HFFc6 (cell line): ENCODE measurements at regions not wholly inside any gene's neighbourhood (a gene's known extent, or its start where the extent isn't known, plus 50 kb on each side); places are given as distances from the start of the nearest gene placed in this dataset.

ENCODE experiments used
- DNase-seq: peaks from one replicate; pipeline ENCODE4 v3.0.0-alpha.2; 2018
- H3K27ac Mint-ChIP-seq: 2 replicates; pipeline ENCODE4 v1.8.0; 2020; ENCODE audit warnings: mild to moderate bottlenecking, mixed read lengths
- H3K27me3 Mint-ChIP-seq: 2 replicates; pipeline ENCODE4 v1.8.0; 2021; ENCODE audit warnings: mild to moderate bottlenecking, moderate library complexity, mixed read lengths; ENCODE audit not compliant: insufficient read depth
- H3K36me3 Mint-ChIP-seq: 2 replicates; pipeline ENCODE4 v1.8.0; 2021; ENCODE audit warnings: low read depth, mixed read lengths
- H3K4me1 Mint-ChIP-seq: 2 replicates; pipeline ENCODE4 v1.8.0; 2020; ENCODE audit warnings: low read depth, mixed read lengths
- H3K4me3 Mint-ChIP-seq: 2 replicates; pipeline ENCODE4 v1.8.0; 2020; ENCODE audit warnings: mild to moderate bottlenecking, moderate library complexity, mixed read lengths
- H3K9me3 Mint-ChIP-seq: 2 replicates; pipeline ENCODE4 v1.8.0; 2020; ENCODE audit warnings: mild to moderate bottlenecking, mixed read lengths
- TF ChIP-seq, protein P1 (sequence below): fragments of 200-600 bp; sonication (generic); IDR thresholded peaks from 2 replicates; pipeline ENCODE4 v1.5.0; 2021; ENCODE audit warnings: antibody characterized with exemption, mild to moderate bottlenecking

GRCh38 chr12:39178837-39179236 lies 264.1 kb downstream of the KIF21A start:
- peaks cover 52% of the 10 kb centered on the region for H3K9me3 Mint-ChIP-seq
- no peak for DNase-seq
- no peaks in the 10 kb centered on the region for H3K4me1 Mint-ChIP-seq
- H3K27ac Mint-ChIP-seq = no peak overlapping the region
- no peaks in the 10 kb centered on the region for H3K27me3 Mint-ChIP-seq
- TF ChIP-seq, protein P1, sequence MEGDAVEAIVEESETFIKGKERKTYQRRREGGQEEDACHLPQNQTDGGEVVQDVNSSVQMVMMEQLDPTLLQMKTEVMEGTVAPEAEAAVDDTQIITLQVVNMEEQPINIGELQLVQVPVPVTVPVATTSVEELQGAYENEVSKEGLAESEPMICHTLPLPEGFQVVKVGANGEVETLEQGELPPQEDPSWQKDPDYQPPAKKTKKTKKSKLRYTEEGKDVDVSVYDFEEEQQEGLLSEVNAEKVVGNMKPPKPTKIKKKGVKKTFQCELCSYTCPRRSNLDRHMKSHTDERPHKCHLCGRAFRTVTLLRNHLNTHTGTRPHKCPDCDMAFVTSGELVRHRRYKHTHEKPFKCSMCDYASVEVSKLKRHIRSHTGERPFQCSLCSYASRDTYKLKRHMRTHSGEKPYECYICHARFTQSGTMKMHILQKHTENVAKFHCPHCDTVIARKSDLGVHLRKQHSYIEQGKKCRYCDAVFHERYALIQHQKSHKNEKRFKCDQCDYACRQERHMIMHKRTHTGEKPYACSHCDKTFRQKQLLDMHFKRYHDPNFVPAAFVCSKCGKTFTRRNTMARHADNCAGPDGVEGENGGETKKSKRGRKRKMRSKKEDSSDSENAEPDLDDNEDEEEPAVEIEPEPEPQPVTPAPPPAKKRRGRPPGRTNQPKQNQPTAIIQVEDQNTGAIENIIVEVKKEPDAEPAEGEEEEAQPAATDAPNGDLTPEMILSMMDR = no peak
- no peak overlapping the region for H3K4me3 Mint-ChIP-seq
- H3K36me3 Mint-ChIP-seq = no peaks in the 10 kb centered on the region

DNA sequence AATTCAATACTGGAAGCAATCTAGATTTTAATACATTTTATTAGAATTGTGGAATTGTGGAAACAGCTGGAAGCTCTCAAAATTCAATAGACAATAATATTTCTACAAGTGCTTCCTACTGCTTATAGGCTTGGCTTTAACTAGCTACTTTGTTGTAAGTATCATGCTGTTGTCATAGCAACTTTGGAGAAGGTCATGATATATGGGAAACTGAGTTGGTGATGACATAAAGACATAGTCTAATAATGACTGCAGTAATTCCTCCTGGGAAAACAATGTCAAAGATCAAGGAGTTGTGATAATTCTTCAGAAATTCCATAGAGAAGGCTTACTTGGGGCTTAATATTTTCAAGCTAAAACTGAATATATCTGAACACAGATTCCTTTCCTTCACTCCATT lies 266.6 kb downstream of the KIF21A start:
- TF ChIP-seq, protein P1 = no peak
- no peak overlapping the region for H3K27ac Mint-ChIP-seq
- H3K9me3 Mint-ChIP-seq = peaks cover 56% of the 10 kb centered on the region
- no peaks in the 10 kb centered on the region for H3K27me3 Mint-ChIP-seq
- no peak for DNase-seq
- H3K4me1 Mint-ChIP-seq = no peaks in the 10 kb centered on the region
- no peaks in the 10 kb centered on the region for H3K36me3 Mint-ChIP-seq
- H3K4me3 Mint-ChIP-seq = no peak overlapping the region

- TF ChIP-seq, protein P1 = no peak
- Mint-ChIP-seq H3K27ac (no peak overlapping the region), H3K9me3 (peaks cover 52% of the 10 kb centered on the region), H3K4me3 (no peak overlapping the region), H3K36me3 (no peaks in the 10 kb centered on the region), H3K4me1 (no peaks in the 10 kb centered on the region), H3K27me3 (no peaks in the 10 kb centered on the region)
- no peak for DNase-seq
These were observed 268.3 kb upstream of the CPNE8 start for GRCh38 chr12:39173726-39174125.

DNA sequence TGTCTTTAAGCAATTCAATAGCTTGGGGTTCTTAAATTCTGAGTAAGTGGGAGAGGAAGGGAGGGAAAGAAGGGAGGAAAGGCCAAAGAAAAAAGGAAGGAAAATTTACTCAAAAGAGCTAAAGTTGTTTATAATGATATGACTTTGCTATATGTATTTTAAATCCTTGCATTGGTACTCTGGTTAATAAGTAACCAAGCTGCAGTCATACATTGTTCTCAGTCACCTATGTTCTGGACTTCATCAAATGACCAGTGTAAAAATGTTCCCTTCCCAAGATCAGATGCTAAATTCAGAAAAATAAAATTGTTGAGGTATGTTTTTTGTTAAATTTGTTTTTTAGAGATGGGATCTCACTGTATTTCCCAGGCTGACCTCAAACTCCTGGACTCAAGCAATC lies 259.9 kb upstream of the CPNE8 start:
- H3K4me3 Mint-ChIP-seq = no peak overlapping the region
- no peaks in the 10 kb centered on the region for H3K27me3 Mint-ChIP-seq
- TF ChIP-seq, protein P1 = no peak
- H3K36me3 Mint-ChIP-seq = no peaks in the 10 kb centered on the region
- no peak overlapping the region for H3K27ac Mint-ChIP-seq
- no peaks in the 10 kb centered on the region for H3K4me1 Mint-ChIP-seq
- DNase-seq = no peak
- peaks cover 42% of the 10 kb centered on the region for H3K9me3 Mint-ChIP-seq

- H3K27ac Mint-ChIP-seq = no peak overlapping the region
- TF ChIP-seq, protein P1 = no peak
- no peaks in the 10 kb centered on the region for H3K4me1 Mint-ChIP-seq
- H3K36me3 Mint-ChIP-seq = peaks cover 5% of the 10 kb centered on the region; the same call in 1 of the 2 replicates
- H3K4me3 Mint-ChIP-seq = no peak overlapping the region
- peaks cover 63% of the 10 kb centered on the region for H3K9me3 Mint-ChIP-seq
- no peaks in the 10 kb centered on the region for H3K27me3 Mint-ChIP-seq
- DNase-seq = no peak
These were observed 256.2 kb upstream of the CPNE8 start for GRCh38 chr12:39161465-39162085.
